B cell (primary cell): ENCODE measurements at regions not wholly inside any gene's neighbourhood (a gene's known extent, or its start where the extent isn't known, plus 50 kb on each side); places are given as distances from the start of the nearest gene placed in this dataset.

Experiments used
- ATAC-seq: fragments of 200-7000 bp; cut with Tn5 transposase; one replicate; pipeline ENCODE4 v1.10.0; 2021; ENCODE audit warnings: low read depth, mild to moderate bottlenecking, moderate number of reproducible peaks, moderate library complexity
- CTCF ChIA-PET: fragments of 350-600 bp; sonication (Branson Sonifier 250); formaldehyde crosslinking; loops from one replicate; lab custom pipeline; 2021; ENCODE audit warnings: antibody characterized with exemption, inconsistent platforms; lab: Charles Lee
- POLR2A ChIA-PET: fragments of 350-600 bp; sonication (Branson Sonifier 250); formaldehyde crosslinking; loops from one replicate; lab custom pipeline; 2021; ENCODE audit warnings: antibody characterized with exemption; lab: Charles Lee
- DNase-seq: peaks from one replicate; pipeline ENCODE4 v3.0.0; 2013
- H2AFZ ChIP-seq: 2 replicates; pipeline ENCODE4 v1.6.1; 2012; ENCODE audit warnings: mild to moderate bottlenecking, low read depth, low read length; ENCODE audit not compliant: insufficient read depth, poor library complexity, severe bottlenecking
- H3K27ac ChIP-seq, 2 donors: 1 replicate in 1 of 2; 2 replicates in 1 of 2; pipeline ENCODE4 v1.5.1; 2012 to 2013; ENCODE audit warnings: low read length in 2 of 2, mild to moderate bottlenecking in 2 of 2, moderate library complexity in 1 of 2
- H3K27me3 ChIP-seq, 4 experiments: fragments of 200-600 bp in 1 of 4; sonication (generic) in 1 of 4; replicated peaks in 1 of 4; 1 replicate in 2 of 4; 2 replicates in 2 of 4; pipeline versions ENCODE4 v1.6.1 to v1.7.0; 2013 to 2016; ENCODE audit warnings: low read length in 3 of 4, mild to moderate bottlenecking in 2 of 4, mixed read lengths in 1 of 4, moderate library complexity in 1 of 4; ENCODE audit not compliant: insufficient read depth in 4 of 4, control insufficient read depth in 3 of 4; ENCODE audit errors: control extremely low read depth in 1 of 4
- H3K36me3 ChIP-seq, 2 experiments: replicated peaks in 1 of 2; 1 replicate in 1 of 2; 2 replicates in 1 of 2; pipeline versions ENCODE4 v1.6.1 to v1.7.1; 2013; ENCODE audit warnings: low read length in 1 of 2; ENCODE audit not compliant: insufficient read depth in 2 of 2, control insufficient read depth in 1 of 2; ENCODE audit errors: control extremely low read depth in 1 of 2, extremely low read depth in 1 of 2
- H3K4me1 ChIP-seq, 2 donors: fragments of 200-600 bp in 1 of 2; sonication (generic) in 1 of 2; 1 replicate in 1 of 2; 2 replicates in 1 of 2; pipeline versions ENCODE4 v1.5.1 to v1.6.1; 2013 to 2017; ENCODE audit warnings: low read length in 2 of 2; ENCODE audit not compliant: control insufficient read depth in 2 of 2, insufficient read depth in 2 of 2
- H3K4me2 ChIP-seq: replicated peaks from 2 replicates; pipeline ENCODE3; 2012; ENCODE audit warnings: mild to moderate bottlenecking, low read depth, low read length; ENCODE audit not compliant: poor library complexity, severe bottlenecking
- H3K4me3 ChIP-seq, 5 experiments: fragments of 200-600 bp in 1 of 5; sonication (generic) in 1 of 5; 1 replicate in 3 of 5; 2 replicates in 2 of 5; pipeline versions ENCODE4 v1.5.1 to v1.7.0; 2011 to 2016; ENCODE audit warnings: low read length in 4 of 5, mild to moderate bottlenecking in 4 of 5, low read depth in 2 of 5, control low read depth in 1 of 5, moderate library complexity in 1 of 5; ENCODE audit not compliant: insufficient read depth in 1 of 5; ENCODE audit errors: control extremely low read depth in 1 of 5, extremely low read depth in 1 of 5
- H3K79me2 ChIP-seq: fragments of 200-600 bp; sonication (generic); one replicate; pipeline ENCODE4 v1.6.0; 2016; ENCODE audit warnings: low read length; ENCODE audit not compliant: control insufficient read depth, insufficient read depth
- H3K9ac ChIP-seq: fragments of 200-600 bp; sonication (generic); 2 replicates; pipeline ENCODE4 v1.6.1; 2017; ENCODE audit warnings: mild to moderate bottlenecking, low read length, moderate library complexity
- H3K9me3 ChIP-seq, 3 donors: one replicate each; pipeline versions ENCODE4 v1.6.1 to v1.7.1; 2013; ENCODE audit warnings: low read length in 2 of 3; ENCODE audit not compliant: control insufficient read depth in 2 of 3, insufficient read depth in 1 of 3; ENCODE audit errors: control extremely low read depth in 1 of 3
- H4K20me1 ChIP-seq: 2 replicates; pipeline ENCODE4 v1.6.0; 2012; ENCODE audit warnings: mild to moderate bottlenecking, low read length; ENCODE audit not compliant: insufficient read depth, control insufficient read depth, poor library complexity, severe bottlenecking
- H3K27ac Mint-ChIP-seq: one replicate; pipeline ENCODE4 v1.8.0; 2021; ENCODE audit warnings: mixed read lengths
- H3K27me3 Mint-ChIP-seq: one replicate; pipeline ENCODE4 v1.8.0; 2021; ENCODE audit warnings: mixed read lengths
- H3K4me1 Mint-ChIP-seq: one replicate; pipeline ENCODE4 v1.8.0; 2021; ENCODE audit warnings: mixed read lengths
- H3K4me3 Mint-ChIP-seq: one replicate; pipeline ENCODE4 v1.8.0; 2021; ENCODE audit warnings: mixed read lengths
- H3K9me3 Mint-ChIP-seq: one replicate; pipeline ENCODE4 v1.8.0; 2022; ENCODE audit warnings: mixed read lengths; ENCODE audit not compliant: insufficient read depth
- EZH2 ChIP-seq: IDR thresholded peaks from 2 replicates; pipeline ENCODE4 v1.6.1; 2012; ENCODE audit warnings: borderline replicate concordance, low read depth, mild to moderate bottlenecking, moderate library complexity, low read length; ENCODE audit not compliant: insufficient read depth, poor library complexity, severe bottlenecking
- WGBS: methylation state at CpG from one replicate; pipeline ENCODE4 v1.1.5; 2013; ENCODE audit warnings: missing lambda C conversion rate; ENCODE audit not compliant: insufficient coverage; 5-methylcytosine and 5-hydroxymethylcytosine counted together
- intact Hi-C: fragments of 100-400 bp; cut with micrococcal nuclease; formaldehyde crosslinking; loops from one replicate; pipeline ENCODE4 v1.10.0; 2022
- TF ChIP-seq, protein P1 (sequence below): fragments of 200-600 bp; IDR thresholded peaks from one replicate; pipeline ENCODE4 v1.8.0; 2022; ENCODE audit warnings: antibody characterized with exemption, mild to moderate bottlenecking

DNA sequence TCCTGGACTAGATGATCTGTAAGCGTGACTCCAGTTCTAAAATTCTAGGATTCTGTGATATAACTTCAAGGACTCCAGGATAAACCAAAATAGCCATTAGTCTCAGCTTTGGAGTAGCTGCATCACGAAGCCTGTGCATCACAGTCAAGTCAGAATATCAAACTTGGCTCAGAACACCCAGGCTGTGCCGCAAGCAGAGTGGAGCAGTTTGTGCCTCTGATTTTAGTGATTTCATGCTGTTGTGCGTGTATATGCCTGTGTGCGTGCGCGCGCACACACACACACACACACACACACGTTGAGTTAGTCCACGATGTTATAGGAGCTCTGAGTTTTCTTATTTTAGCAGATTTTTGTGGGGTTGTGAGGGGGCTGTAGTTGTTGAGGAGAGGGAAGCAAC lies 356.6 kb upstream of the KCNH8 start:
- Mint-ChIP-seq H3K9me3 (no peaks in the 10 kb centered on the region), H3K27me3 (no peaks in the 10 kb centered on the region), H3K4me1 (no peaks in the 10 kb centered on the region), H3K4me3 (no peak overlapping the region), H3K27ac (no peak overlapping the region)
- Histone ChIP-seq H3K4me3 (no peak overlapping the region), H3K36me3 (no peaks in the 10 kb centered on the region), H2AFZ (no peak overlapping the region), H3K9ac (no peak overlapping the region), H3K4me1 (no peaks in the 10 kb centered on the region), H4K20me1 (no peaks in the 10 kb centered on the region), H3K9me3 (no peaks in the 10 kb centered on the region), H3K27ac (no peak overlapping the region), H3K27me3 (no peaks in the 10 kb centered on the region), H3K4me2 (no peak overlapping the region), H3K79me2 (no peaks in the 10 kb centered on the region)
- no peak for DNase-seq
- no peak for ATAC-seq
- 100% methylated on average over 1 of the region's 10 CpGs for WGBS
- ChIA-PET POLR2A (no interaction called here), CTCF (no interaction called here)
- intact Hi-C loops: no loop called here
- TF ChIP-seq, protein P1, sequence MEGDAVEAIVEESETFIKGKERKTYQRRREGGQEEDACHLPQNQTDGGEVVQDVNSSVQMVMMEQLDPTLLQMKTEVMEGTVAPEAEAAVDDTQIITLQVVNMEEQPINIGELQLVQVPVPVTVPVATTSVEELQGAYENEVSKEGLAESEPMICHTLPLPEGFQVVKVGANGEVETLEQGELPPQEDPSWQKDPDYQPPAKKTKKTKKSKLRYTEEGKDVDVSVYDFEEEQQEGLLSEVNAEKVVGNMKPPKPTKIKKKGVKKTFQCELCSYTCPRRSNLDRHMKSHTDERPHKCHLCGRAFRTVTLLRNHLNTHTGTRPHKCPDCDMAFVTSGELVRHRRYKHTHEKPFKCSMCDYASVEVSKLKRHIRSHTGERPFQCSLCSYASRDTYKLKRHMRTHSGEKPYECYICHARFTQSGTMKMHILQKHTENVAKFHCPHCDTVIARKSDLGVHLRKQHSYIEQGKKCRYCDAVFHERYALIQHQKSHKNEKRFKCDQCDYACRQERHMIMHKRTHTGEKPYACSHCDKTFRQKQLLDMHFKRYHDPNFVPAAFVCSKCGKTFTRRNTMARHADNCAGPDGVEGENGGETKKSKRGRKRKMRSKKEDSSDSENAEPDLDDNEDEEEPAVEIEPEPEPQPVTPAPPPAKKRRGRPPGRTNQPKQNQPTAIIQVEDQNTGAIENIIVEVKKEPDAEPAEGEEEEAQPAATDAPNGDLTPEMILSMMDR: no peak
- TF ChIP-seq EZH2: no peak

DNA sequence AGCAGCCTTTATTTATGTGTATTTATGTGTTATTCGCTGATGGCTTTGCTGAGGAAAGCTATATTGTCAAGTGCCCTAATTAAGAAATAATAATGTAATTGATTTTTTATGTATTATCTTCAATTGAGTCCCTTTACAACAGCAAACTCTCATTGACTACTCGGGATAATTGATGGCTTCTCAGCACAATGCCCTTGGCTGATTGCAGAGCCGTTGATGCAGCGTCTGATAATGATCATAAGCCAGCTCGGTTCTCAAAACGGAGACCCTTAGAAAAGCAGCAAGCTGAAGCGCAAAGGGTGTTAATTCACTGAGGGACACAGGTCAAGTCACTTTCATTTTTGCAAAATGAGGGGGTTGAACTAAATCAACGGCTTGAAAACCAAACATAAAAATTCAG lies 357.1 kb upstream of the KCNH8 start:
- H3K4me1 Mint-ChIP-seq: no peaks in the 10 kb centered on the region
- no peak overlapping the region for H3K27ac Mint-ChIP-seq
- H3K9me3 ChIP-seq: no peaks in the 10 kb centered on the region
- H3K27me3 Mint-ChIP-seq: no peaks in the 10 kb centered on the region
- ATAC-seq (no peak), DNase-seq (no peak)
- H3K4me1 ChIP-seq: no peaks in the 10 kb centered on the region
- 85% methylated on average over 6 of the region's 8 CpGs for WGBS
- H3K79me2 ChIP-seq: no peaks in the 10 kb centered on the region
- no peak overlapping the region for H2AFZ ChIP-seq
- TF ChIP-seq EZH2: no peak
- TF ChIP-seq, protein P1: no peak
- H4K20me1 ChIP-seq: no peaks in the 10 kb centered on the region
- H3K4me2 ChIP-seq: no peak overlapping the region
- intact Hi-C loops: no loop called here
- H3K4me3 Mint-ChIP-seq: no peak overlapping the region
- no peak overlapping the region for H3K27ac ChIP-seq
- no peaks in the 10 kb centered on the region for H3K36me3 ChIP-seq
- H3K4me3 ChIP-seq: no peak overlapping the region
- ChIA-PET POLR2A (no interaction called here), CTCF (no interaction called here)
- no peaks in the 10 kb centered on the region for H3K9me3 Mint-ChIP-seq
- H3K9ac ChIP-seq: no peak overlapping the region
- no peaks in the 10 kb centered on the region for H3K27me3 ChIP-seq
